ENCODE measurements at regions not wholly inside any gene's neighbourhood (a gene's known extent, or its start where the extent isn't known, plus 50 kb on each side); places are given as distances from the start of the nearest gene placed in this dataset.

DNA sequence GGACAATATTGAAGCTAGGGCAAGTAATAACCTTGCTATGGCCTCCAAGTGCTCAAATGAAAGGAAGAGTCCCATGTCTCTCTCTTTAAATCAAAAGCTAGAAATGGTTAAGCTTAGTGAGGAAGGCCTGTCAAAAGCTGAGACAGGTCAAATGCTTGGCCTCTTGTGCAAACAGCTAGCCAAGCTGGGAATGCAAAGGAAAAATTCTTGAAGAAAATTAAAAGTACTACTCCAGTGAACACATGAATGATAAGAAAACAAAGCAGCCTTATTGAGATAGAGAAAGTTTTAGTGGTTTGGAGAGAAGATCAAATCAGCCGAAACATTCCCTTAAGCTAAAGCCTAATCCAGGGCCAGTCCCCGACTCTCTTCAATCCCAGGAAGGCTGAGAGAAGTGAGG lies 84.1 kb upstream of the PLEKHA5 start:
- TF ChIP-seq, protein P1, sequence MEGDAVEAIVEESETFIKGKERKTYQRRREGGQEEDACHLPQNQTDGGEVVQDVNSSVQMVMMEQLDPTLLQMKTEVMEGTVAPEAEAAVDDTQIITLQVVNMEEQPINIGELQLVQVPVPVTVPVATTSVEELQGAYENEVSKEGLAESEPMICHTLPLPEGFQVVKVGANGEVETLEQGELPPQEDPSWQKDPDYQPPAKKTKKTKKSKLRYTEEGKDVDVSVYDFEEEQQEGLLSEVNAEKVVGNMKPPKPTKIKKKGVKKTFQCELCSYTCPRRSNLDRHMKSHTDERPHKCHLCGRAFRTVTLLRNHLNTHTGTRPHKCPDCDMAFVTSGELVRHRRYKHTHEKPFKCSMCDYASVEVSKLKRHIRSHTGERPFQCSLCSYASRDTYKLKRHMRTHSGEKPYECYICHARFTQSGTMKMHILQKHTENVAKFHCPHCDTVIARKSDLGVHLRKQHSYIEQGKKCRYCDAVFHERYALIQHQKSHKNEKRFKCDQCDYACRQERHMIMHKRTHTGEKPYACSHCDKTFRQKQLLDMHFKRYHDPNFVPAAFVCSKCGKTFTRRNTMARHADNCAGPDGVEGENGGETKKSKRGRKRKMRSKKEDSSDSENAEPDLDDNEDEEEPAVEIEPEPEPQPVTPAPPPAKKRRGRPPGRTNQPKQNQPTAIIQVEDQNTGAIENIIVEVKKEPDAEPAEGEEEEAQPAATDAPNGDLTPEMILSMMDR (IDR thresholded peaks at IDR 0.05): no peak
- TF ChIP-seq POLR2A (IDR thresholded peaks at IDR 0.05): no peak

Data from sigmoid colon (tissue), 3 donors.